GM18858 (cell line): ENCODE measurements at regions not wholly inside any gene's neighbourhood (a gene's known extent, or its start where the extent isn't known, plus 50 kb on each side); places are given as distances from the start of the nearest gene placed in this dataset.

ENCODE experiments used
- ATAC-seq: cut with Tn5 transposase; IDR thresholded peaks from one replicate; pipeline ENCODE4 v1.9.1; 2021; ENCODE audit not compliant: unreplicated experiment

DNA sequence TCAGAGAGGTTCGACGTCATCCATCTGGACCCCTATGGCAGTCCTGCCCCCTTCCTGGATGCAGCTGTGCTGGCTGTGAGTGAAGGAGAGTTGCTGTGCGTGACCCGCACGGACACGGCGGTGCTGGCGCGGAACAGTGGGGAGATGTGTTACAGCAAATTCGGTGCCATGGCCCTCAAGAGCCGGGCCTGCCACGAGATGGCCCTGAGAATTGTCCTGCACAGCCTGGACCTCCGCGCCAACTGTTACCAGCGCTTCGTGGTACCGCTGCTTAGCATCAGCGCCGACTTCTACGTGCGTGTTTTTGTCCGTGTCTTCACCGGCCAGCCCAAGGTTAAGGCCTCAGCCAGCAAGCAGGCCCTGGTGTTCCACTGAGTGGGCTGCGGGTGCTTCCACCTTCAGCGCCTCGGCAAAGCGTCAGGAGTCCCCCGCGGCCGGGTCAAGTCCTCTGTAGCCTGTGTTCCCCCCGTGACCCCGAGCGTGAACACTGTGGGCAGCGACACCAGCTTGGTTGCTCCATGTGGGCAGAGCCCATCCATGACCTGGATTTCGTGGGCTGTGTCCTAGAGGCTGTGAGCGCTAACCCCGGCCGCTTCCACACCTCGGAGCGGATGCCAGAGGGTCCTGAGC, 186.7 kb upstream of the SLITRK2 start:
- no peak for ATAC-seq

GRCh38 chrX:145631461-145631951, 186.1 kb upstream of the SLITRK2 start:
- no peak for ATAC-seq

GRCh38 chrX:145654486-145654885, 163.1 kb upstream of the SLITRK2 start:
- ATAC-seq = no peak

GRCh38 chrX:145673841-145674240, 143.8 kb upstream of the SLITRK2 start:
- no peak for ATAC-seq

- no peak for ATAC-seq
Measured at GRCh38 chrX:145677109-145677817, 140.4 kb upstream of the SLITRK2 start.

DNA sequence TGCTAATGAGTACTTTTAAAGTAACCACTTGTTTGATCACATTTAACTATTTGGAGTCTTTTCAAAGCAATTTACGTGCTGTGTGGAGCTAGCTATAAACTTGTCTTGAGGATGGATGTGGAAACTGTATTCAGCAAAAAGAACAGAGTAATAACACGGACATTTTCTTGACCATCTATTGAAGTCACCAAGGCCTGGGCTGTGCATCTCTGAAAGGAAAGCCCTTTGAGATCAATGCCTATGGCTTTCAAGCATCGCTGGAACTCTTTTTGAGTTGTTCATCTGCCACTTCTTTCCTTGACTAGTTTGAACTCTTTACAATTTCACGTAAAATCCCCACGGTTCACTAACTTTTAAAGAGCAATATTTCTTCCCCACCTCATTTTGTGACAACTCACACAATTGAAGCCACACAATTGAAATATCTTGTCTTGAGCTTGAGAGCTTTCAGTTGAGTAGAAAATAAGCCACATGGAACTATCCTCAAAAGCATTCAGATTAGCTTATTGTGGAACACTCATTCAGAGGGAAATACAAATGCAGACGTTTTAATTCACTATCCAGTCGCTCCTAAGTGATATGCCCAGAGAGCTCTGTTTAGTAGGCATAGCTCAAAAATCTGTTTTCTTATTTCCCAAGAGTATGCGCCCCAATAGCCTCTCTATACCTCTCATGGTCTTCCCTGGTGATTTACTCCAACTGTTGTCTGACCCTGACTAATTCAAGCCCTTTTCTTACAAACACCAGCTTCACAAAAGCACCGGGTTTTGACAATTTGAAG, 134.9 kb upstream of the SLITRK2 start:
- no peak for ATAC-seq

DNA sequence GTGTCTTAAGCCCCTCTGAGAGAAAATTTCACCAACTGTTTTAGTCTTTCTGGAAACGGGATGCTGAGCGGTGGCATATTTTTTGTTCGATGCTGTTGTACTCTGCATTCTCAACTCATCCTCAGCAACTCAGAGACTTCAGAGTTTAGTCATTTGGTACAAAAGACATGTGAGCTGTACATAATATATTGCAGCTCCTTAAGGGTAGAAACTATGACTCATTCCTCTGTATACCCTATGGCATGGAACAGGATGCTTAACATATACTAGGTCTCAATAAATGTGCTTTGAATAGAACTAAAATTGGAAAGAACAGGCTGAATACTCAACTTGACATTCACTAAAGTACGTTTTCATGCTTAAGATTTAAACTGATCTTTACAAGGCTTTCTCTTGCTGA, 130.5 kb upstream of the SLITRK2 start:
- no peak for ATAC-seq

DNA sequence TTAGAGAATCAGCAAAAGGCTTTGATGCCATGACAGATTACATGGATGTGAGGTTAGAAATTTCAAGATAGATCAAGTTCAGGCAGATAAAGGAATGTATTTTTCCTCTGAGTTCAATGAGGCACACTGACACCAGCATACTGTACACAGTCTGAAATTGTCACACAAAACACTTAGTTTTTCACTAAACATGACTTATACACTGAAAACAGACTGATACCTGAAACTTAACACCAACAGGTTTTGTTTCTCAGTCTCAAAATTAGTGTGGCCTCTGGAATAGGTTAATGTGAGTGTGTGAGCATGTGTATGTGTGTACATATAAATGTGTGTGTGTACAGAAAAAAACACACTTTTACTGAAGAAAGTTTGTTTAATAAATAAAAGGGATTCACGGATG, 129.9 kb upstream of the SLITRK2 start:
- no peak for ATAC-seq

DNA sequence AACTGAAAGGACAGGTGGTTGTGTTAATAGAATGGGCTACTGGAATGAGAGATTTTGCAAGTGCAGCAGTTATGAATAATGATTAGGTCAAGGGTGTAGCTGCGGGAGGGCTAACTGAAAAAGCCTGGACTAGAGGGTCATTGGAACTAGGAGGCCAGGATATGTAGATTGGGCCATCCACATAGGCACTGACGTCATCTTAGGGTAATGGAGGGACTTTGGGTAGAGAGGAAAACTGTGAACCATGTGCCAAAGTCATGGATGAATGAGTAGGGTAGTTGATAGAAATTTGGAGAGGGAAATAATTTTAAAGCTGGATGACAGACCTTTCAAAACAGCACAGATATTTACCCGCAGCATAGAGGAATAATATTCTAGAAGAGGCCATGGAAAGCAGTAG, 123.6 kb upstream of the SLITRK2 start:
- no peak for ATAC-seq

- no peak for ATAC-seq
Measured at GRCh38 chrX:145715641-145716138, 101.9 kb upstream of the SLITRK2 start.

- ATAC-seq = no peak
Measured at GRCh38 chrX:145716226-145716625, 101.4 kb upstream of the SLITRK2 start.

DNA sequence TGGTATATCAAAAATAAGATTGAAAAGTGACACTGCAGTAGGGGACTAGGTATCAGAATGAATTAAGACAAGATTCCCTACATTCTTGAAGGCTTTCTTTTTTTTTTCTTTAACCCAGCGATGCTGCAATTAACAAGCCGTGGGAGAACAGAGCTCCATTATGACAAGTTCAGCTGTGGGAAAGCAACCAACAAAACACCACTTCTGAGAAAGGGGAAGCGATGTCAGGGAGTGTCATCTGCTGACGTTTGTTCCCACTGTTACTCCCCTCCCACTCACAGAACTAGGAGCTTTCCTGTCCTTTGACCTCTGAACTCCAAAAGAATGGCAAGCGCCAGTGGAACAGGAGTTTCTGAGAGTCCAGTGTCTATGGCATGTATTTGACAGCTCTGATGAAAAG, 90.2 kb upstream of the SLITRK2 start:
- no peak for ATAC-seq

DNA sequence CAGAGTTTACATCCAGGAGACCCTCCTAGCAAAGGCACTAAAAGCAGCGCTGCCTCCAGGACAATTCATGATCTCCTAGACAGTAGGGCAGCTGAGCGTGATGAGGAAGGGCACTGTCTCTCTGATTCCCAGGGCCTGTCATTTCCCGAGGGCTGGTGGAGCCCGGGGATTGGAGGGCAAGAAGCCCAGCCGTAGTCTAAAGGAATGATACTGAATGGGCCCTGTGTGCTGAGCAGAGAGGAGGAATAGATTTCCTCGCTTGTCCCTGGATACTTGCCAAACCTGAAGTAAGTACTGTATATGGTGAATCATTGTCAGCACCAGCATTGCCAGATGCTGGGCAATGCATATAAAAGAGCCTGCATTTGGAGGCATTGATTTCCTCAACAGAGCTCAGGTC, 88.0 kb upstream of the SLITRK2 start:
- ATAC-seq = no peak

GRCh38 chrX:145735036-145735435, 82.6 kb upstream of the SLITRK2 start:
- no peak for ATAC-seq

- ATAC-seq = no peak
Measured at GRCh38 chrX:145751943-145752342, 65.7 kb upstream of the SLITRK2 start.
